ENCODE measurements at regions not wholly inside any gene's neighbourhood (a gene's known extent, or its start where the extent isn't known, plus 50 kb on each side); places are given as distances from the start of the nearest gene placed in this dataset.

GRCh38 chr4:13212936-13213335 is 271.2 kb downstream of the RAB28 start:
- no peak for TF ChIP-seq CTCF (IDR thresholded peaks at IDR 0.05)
- TF ChIP-seq ZFX (IDR thresholded peaks at IDR 0.05; ENCODE audit: borderline replicate concordance), result no peak
